ENCODE measurements at regions not wholly inside any gene's neighbourhood (a gene's known extent, or its start where the extent isn't known, plus 50 kb on each side); places are given as distances from the start of the nearest gene placed in this dataset.

GRCh38 chr16:48014349-48015135 is 141.3 kb downstream of the ABCC12 start:
- TF ChIP-seq CTCF (conservative IDR thresholded peaks at IDR 0.05; ENCODE audit: low read depth in 2 of 2) (no peak), POLR2AphosphoS5 (IDR thresholded peaks at IDR 0.05; ENCODE audit: low read depth) (no peak), CREB1 (CRISPR knock-in tag; IDR thresholded peaks at IDR 0.05; ENCODE audit: low read depth) (no peak), EZH2 (IDR thresholded peaks at IDR 0.05; ENCODE audit: low read depth, unreplicated experiment) (no peak), EZH2phosphoT487 (IDR thresholded peaks at IDR 0.05; ENCODE audit: unreplicated experiment) (no peak), STAT1 (IDR thresholded peaks at IDR 0.05; ENCODE audit: unreplicated experiment) (no peak), JUNB (IDR thresholded peaks at IDR 0.05; ENCODE audit: unreplicated experiment) (no peak)
- TF ChIP-seq, protein P1, sequence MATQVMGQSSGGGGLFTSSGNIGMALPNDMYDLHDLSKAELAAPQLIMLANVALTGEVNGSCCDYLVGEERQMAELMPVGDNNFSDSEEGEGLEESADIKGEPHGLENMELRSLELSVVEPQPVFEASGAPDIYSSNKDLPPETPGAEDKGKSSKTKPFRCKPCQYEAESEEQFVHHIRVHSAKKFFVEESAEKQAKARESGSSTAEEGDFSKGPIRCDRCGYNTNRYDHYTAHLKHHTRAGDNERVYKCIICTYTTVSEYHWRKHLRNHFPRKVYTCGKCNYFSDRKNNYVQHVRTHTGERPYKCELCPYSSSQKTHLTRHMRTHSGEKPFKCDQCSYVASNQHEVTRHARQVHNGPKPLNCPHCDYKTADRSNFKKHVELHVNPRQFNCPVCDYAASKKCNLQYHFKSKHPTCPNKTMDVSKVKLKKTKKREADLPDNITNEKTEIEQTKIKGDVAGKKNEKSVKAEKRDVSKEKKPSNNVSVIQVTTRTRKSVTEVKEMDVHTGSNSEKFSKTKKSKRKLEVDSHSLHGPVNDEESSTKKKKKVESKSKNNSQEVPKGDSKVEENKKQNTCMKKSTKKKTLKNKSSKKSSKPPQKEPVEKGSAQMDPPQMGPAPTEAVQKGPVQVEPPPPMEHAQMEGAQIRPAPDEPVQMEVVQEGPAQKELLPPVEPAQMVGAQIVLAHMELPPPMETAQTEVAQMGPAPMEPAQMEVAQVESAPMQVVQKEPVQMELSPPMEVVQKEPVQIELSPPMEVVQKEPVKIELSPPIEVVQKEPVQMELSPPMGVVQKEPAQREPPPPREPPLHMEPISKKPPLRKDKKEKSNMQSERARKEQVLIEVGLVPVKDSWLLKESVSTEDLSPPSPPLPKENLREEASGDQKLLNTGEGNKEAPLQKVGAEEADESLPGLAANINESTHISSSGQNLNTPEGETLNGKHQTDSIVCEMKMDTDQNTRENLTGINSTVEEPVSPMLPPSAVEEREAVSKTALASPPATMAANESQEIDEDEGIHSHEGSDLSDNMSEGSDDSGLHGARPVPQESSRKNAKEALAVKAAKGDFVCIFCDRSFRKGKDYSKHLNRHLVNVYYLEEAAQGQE (IDR thresholded peaks at IDR 0.05; ENCODE audit: unreplicated experiment), result peak; percentile 60
- TF ChIP-seq, protein P2, sequence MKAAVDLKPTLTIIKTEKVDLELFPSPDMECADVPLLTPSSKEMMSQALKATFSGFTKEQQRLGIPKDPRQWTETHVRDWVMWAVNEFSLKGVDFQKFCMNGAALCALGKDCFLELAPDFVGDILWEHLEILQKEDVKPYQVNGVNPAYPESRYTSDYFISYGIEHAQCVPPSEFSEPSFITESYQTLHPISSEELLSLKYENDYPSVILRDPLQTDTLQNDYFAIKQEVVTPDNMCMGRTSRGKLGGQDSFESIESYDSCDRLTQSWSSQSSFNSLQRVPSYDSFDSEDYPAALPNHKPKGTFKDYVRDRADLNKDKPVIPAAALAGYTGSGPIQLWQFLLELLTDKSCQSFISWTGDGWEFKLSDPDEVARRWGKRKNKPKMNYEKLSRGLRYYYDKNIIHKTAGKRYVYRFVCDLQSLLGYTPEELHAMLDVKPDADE (IDR thresholded peaks at IDR 0.05), result no peak
